ENCODE measurements at regions not wholly inside any gene's neighbourhood (a gene's known extent, or its start where the extent isn't known, plus 50 kb on each side); places are given as distances from the start of the nearest gene placed in this dataset.
A peak's percentile ranks its signal among the peaks of the same experiment; 100 is the strongest.

DNA sequence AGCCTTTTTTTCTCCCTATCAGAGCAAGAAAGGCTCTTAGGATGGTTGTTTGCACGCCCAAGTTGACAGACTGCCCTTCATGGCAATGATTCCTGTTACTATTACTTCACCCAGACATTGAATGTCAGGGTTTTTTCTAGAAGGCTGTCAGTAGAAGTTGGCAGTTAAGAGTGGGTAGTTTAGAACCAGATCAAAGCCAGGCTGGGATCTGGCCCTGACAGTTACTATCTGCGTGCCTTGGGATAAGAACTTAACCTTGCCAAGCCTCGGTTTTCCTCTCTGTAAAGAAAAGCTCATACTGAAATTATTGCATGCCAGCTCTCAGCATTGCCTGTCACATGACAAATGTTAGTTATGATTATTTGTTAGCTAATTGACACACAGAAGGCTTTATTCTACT, 58.7 kb upstream of the PPP2R5A start:
- no peak overlapping the region for H3K27ac ChIP-seq (ENCODE audit: insufficient read depth, low read length, poor library complexity, severe bottlenecking)
- H3K4me1 ChIP-seq (ENCODE audit: control insufficient read depth, insufficient read depth, low read length, poor library complexity, severe bottlenecking) = peaks cover 6% of the 10 kb centered on the region
- no peaks in the 10 kb centered on the region for H3K36me3 ChIP-seq (ENCODE audit: control insufficient read depth, insufficient read depth, low read length)
- H3K9me3 ChIP-seq (ENCODE audit: control insufficient read depth in 2 of 2, low read length in 2 of 2) = no peaks in the 10 kb centered on the region
- peaks cover 9 to 26% (median 10%) of the 10 kb centered on the region in 4 donors for H3K4me1 Mint-ChIP-seq
- no peaks in the 10 kb centered on the region for H3K9me3 Mint-ChIP-seq
- peak overlapping the region in 1 of 4 donors; percentile 15 for H3K4me3 Mint-ChIP-seq
- ATAC-seq (ENCODE audit: low read depth in 2 of 2) (no peak), DNase-seq (no peak)
- H3K27ac Mint-ChIP-seq = peak overlapping the region in 2 of 3 donors; percentile 8 to 76
- no peak overlapping the region for H3K4me3 ChIP-seq (ENCODE audit: low read depth, low read length)
- H3K27me3 ChIP-seq (ENCODE audit: control insufficient read depth, insufficient read depth, low read length) = peaks cover 4% of the 10 kb centered on the region
- H3K27me3 Mint-ChIP-seq = no peaks in the 10 kb centered on the region
- H3K36me3 Mint-ChIP-seq = no peaks in the 10 kb centered on the region

DNA sequence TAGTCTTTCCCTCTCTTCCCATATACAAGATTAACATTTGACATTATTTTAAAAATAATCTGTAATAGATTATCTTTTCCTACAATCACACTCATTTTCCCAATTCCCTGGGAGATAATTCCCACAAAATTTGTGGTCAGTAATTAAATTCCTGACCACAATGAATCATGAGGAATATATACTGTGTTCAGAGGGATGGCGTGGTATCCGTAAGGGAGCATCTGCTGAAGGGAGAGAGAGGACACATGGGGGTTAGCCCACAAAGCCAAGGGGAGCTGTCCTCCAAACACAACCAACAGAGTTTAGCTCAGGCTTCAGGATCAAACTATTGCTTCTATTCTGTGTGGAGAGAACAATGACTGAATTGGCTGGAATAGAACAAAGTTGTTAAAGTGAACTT, 57.1 kb upstream of the PPP2R5A start:
- no peaks in the 10 kb centered on the region for H3K9me3 Mint-ChIP-seq
- peaks cover 9 to 24% (median 10%) of the 10 kb centered on the region in 4 donors for H3K4me1 Mint-ChIP-seq
- peaks cover 4% of the 10 kb centered on the region for H3K27me3 Mint-ChIP-seq
- DNase-seq = no peak
- H3K36me3 Mint-ChIP-seq = no peaks in the 10 kb centered on the region
- Histone ChIP-seq H3K27ac (ENCODE audit: insufficient read depth, low read length, poor library complexity, severe bottlenecking) (no peak overlapping the region), H3K36me3 (ENCODE audit: control insufficient read depth, insufficient read depth, low read length) (no peaks in the 10 kb centered on the region), H3K4me1 (ENCODE audit: control insufficient read depth, insufficient read depth, low read length, poor library complexity, severe bottlenecking) (peaks cover 6% of the 10 kb centered on the region), H3K9me3 (ENCODE audit: control insufficient read depth in 2 of 2, low read length in 2 of 2) (no peaks in the 10 kb centered on the region), H3K4me3 (ENCODE audit: low read depth, low read length) (no peak overlapping the region), H3K27me3 (ENCODE audit: control insufficient read depth, insufficient read depth, low read length) (peaks cover 4% of the 10 kb centered on the region)
- no peak for ATAC-seq (ENCODE audit: low read depth in 2 of 2)
- H3K27ac Mint-ChIP-seq = no peak overlapping the region
- H3K4me3 Mint-ChIP-seq = no peak overlapping the region

DNA sequence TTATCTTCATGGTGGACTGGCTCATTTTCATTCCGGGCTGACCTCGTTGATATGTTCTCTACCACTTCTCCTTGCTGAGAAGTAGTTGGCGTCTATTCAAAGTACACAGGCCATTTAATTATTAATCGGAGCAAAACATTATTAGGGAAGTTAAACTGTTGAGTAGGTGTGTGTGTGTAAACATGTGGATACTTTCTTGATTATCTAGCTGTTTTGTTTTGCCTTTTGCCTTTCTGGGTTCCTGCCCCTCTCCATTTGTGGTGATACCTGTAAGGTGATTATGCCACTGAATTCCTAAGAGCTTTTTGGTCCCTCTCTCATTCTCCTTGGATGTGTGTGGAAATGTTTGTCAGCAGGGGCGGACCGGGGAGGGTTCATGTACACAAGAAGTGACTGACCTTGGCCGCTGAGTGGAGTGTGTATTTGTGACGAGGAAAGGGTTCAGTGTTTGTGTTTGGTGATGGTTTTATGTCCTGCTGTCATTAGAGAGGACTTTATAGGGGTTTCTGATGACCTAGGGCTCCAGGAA, 56.6 kb upstream of the PPP2R5A start:
- H3K27me3 Mint-ChIP-seq = peaks cover 9% of the 10 kb centered on the region

DNA sequence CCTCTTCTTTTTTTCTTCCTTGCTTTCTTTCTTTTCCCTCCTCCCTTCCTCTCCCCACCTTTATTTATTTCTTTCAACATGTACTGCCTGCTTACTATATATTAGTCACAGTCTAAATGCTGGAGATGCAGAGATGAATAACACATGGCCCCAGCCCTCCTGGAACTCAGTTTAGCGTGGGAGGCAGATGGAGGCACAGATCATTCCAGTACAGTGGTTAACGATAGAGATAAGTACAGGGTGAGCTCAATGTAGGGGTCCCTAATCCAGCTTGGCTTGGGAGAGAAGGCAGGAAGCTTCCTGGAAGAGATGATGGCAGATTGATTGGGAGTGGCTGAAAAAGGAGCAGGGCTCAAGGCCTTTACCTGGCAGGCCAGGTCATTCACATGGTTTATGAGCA, 55.6 kb upstream of the PPP2R5A start:
- Histone ChIP-seq H3K4me3 (ENCODE audit: low read depth, low read length) (no peak overlapping the region), H3K27ac (ENCODE audit: insufficient read depth, low read length, poor library complexity, severe bottlenecking) (no peak overlapping the region), H3K36me3 (ENCODE audit: control insufficient read depth, insufficient read depth, low read length) (no peaks in the 10 kb centered on the region), H3K27me3 (ENCODE audit: control insufficient read depth, insufficient read depth, low read length) (peaks cover 4% of the 10 kb centered on the region), H3K9me3 (ENCODE audit: control insufficient read depth in 2 of 2, low read length in 2 of 2) (no peaks in the 10 kb centered on the region), H3K4me1 (ENCODE audit: control insufficient read depth, insufficient read depth, low read length, poor library complexity, severe bottlenecking) (peaks cover 6% of the 10 kb centered on the region)
- H3K27me3 Mint-ChIP-seq = peaks cover 10% of the 10 kb centered on the region
- DNase-seq = no peak
- H3K4me1 Mint-ChIP-seq = peaks cover 9 to 18% (median 12%) of the 10 kb centered on the region in 4 donors
- H3K4me3 Mint-ChIP-seq = no peak overlapping the region
- H3K9me3 Mint-ChIP-seq = no peaks in the 10 kb centered on the region
- H3K27ac Mint-ChIP-seq = no peak overlapping the region
- ATAC-seq (ENCODE audit: low read depth in 2 of 2) = no peak
- H3K36me3 Mint-ChIP-seq = no peaks in the 10 kb centered on the region

More for the DNA sequence above, 56.6 kb upstream of the PPP2R5A start:
- Histone ChIP-seq H3K4me1 (ENCODE audit: control insufficient read depth, insufficient read depth, low read length, poor library complexity, severe bottlenecking) (peaks cover 6% of the 10 kb centered on the region), H3K27ac (ENCODE audit: insufficient read depth, low read length, poor library complexity, severe bottlenecking) (no peak overlapping the region), H3K4me3 (ENCODE audit: low read depth, low read length) (no peak overlapping the region), H3K27me3 (ENCODE audit: control insufficient read depth, insufficient read depth, low read length) (peaks cover 4% of the 10 kb centered on the region), H3K9me3 (ENCODE audit: control insufficient read depth in 2 of 2, low read length in 2 of 2) (no peaks in the 10 kb centered on the region), H3K36me3 (ENCODE audit: control insufficient read depth, insufficient read depth, low read length) (no peaks in the 10 kb centered on the region)
- Mint-ChIP-seq H3K9me3 (no peaks in the 10 kb centered on the region), H3K4me3 (no peak overlapping the region), H3K36me3 (no peaks in the 10 kb centered on the region), H3K4me1 (peaks cover 9 to 24% (median 11%) of the 10 kb centered on the region in 4 donors), H3K27ac (no peak overlapping the region)
- DNase-seq = no peak
- no peak for ATAC-seq (ENCODE audit: low read depth in 2 of 2)

DNA sequence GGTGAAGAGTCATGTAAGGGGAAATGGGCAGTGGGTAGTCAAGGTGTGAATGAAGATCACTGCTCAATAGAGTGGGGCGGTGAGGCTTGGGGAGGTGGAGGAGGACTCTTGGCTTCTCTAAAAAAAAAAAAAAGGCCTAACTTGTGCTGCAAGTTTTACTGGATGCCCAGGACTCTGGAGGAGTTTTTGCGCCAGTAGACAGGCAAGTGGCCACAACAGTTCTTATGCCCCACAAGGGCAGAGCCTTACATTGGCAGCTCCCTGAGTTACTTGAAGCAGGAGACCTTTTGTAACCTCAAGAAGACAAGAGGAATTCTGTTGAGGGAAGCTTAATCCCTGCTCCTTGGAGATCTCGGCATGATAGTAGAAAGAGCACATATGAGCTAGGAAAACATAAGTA, 54.9 kb upstream of the PPP2R5A start:
- Mint-ChIP-seq H3K4me3 (no peak overlapping the region), H3K27me3 (peaks cover 10% of the 10 kb centered on the region), H3K27ac (peak overlapping the region in 1 of 3 donors; percentile 58), H3K9me3 (no peaks in the 10 kb centered on the region), H3K36me3 (no peaks in the 10 kb centered on the region), H3K4me1 (peaks cover 5 to 12% (median 11%) of the 10 kb centered on the region in 4 donors)
- Histone ChIP-seq H3K27ac (ENCODE audit: insufficient read depth, low read length, poor library complexity, severe bottlenecking) (no peak overlapping the region), H3K36me3 (ENCODE audit: control insufficient read depth, insufficient read depth, low read length) (no peaks in the 10 kb centered on the region), H3K4me3 (ENCODE audit: low read depth, low read length) (no peak overlapping the region), H3K4me1 (ENCODE audit: control insufficient read depth, insufficient read depth, low read length, poor library complexity, severe bottlenecking) (peaks cover 5% of the 10 kb centered on the region), H3K27me3 (ENCODE audit: control insufficient read depth, insufficient read depth, low read length) (peaks cover 4% of the 10 kb centered on the region), H3K9me3 (ENCODE audit: control insufficient read depth in 2 of 2, low read length in 2 of 2) (no peaks in the 10 kb centered on the region)
- ATAC-seq (ENCODE audit: low read depth in 2 of 2) (no peak), DNase-seq (no peak)

DNA sequence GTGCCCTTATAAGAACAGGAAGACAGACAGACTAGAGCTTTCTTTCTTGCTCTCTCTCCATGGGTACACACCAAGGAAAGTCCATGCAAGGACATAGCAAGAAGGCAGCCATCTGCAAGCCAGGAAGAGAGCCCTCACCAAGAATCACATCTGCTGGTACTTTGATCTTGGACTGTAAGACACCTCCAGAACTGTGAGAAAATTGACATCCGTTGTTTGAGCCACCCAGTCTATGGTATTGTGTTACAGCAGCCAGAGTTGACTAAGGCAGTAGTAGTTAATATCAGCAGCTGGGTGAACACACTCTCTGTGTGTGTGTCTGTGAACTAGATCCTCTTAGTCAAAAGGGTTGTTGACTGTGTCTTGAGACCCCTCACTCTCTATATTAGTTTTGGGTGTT, 53.8 kb upstream of the PPP2R5A start:
- H3K9me3 ChIP-seq (ENCODE audit: control insufficient read depth in 2 of 2, low read length in 2 of 2) = no peaks in the 10 kb centered on the region
- Mint-ChIP-seq H3K4me1 (peaks cover 0 to 6% (median 4%) of the 10 kb centered on the region in 4 donors), H3K9me3 (no peaks in the 10 kb centered on the region), H3K27me3 (peaks cover 10% of the 10 kb centered on the region), H3K27ac (no peak overlapping the region), H3K36me3 (no peaks in the 10 kb centered on the region), H3K4me3 (no peak overlapping the region)
- DNase-seq (no peak), ATAC-seq (ENCODE audit: low read depth in 2 of 2) (no peak)
- H3K27me3 ChIP-seq (ENCODE audit: control insufficient read depth, insufficient read depth, low read length) = peaks cover 4% of the 10 kb centered on the region
- no peak overlapping the region for H3K27ac ChIP-seq (ENCODE audit: insufficient read depth, low read length, poor library complexity, severe bottlenecking)
- no peaks in the 10 kb centered on the region for H3K36me3 ChIP-seq (ENCODE audit: control insufficient read depth, insufficient read depth, low read length)
- no peak overlapping the region for H3K4me3 ChIP-seq (ENCODE audit: low read depth, low read length)
- no peaks in the 10 kb centered on the region for H3K4me1 ChIP-seq (ENCODE audit: control insufficient read depth, insufficient read depth, low read length, poor library complexity, severe bottlenecking)

DNA sequence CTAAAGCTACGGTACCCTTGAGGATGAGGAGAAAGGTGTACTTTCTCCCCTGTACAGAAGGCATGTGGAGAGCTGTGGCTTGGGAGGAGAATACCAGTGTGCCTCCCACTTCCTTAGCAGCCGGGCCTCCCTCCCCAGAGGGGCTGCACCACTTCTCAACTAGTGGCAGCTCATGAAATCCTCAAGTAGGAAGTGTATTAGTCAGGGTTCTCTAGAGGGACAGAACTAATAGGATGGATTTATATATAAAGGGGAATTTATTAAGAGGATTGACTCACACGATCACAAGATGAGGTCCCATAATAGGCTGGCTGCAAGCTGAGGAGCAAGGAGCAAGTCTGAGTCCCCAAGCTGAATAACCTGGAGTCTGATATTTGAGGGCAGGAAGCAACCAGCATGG, 53.1 kb upstream of the PPP2R5A start:
- Mint-ChIP-seq H3K27me3 (peaks cover 10% of the 10 kb centered on the region), H3K4me3 (no peak overlapping the region), H3K4me1 (peaks cover 0 to 4% (median 2%) of the 10 kb centered on the region in 4 donors), H3K9me3 (no peaks in the 10 kb centered on the region), H3K36me3 (no peaks in the 10 kb centered on the region), H3K27ac (no peak overlapping the region)
- DNase-seq = no peak
- Histone ChIP-seq H3K4me1 (ENCODE audit: control insufficient read depth, insufficient read depth, low read length, poor library complexity, severe bottlenecking) (no peaks in the 10 kb centered on the region), H3K27me3 (ENCODE audit: control insufficient read depth, insufficient read depth, low read length) (peaks cover 4% of the 10 kb centered on the region), H3K36me3 (ENCODE audit: control insufficient read depth, insufficient read depth, low read length) (no peaks in the 10 kb centered on the region), H3K4me3 (ENCODE audit: low read depth, low read length) (no peak overlapping the region), H3K9me3 (ENCODE audit: control insufficient read depth in 2 of 2, low read length in 2 of 2) (no peaks in the 10 kb centered on the region), H3K27ac (ENCODE audit: insufficient read depth, low read length, poor library complexity, severe bottlenecking) (no peak overlapping the region)
- ATAC-seq (ENCODE audit: low read depth in 2 of 2) = no peak

DNA sequence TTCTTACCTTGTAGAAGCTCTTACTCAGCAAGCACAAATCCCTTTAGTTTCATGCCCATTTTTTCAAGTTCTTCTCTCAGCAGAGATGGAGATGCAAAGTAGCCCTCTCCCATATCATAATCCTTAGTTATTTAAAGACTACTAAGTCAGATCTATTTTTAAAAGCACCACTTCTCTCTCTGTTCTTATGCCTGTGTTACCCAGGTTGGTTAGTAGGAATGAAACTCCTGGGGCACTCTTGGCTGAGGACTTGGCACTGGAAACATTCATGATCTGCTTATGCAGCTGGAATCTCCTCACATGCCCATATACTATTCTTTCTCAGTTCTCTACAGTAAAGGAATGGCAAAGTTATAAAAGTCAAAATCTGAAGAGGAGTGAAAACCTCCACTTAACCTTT, 51.9 kb upstream of the PPP2R5A start:
- no peaks in the 10 kb centered on the region for H3K36me3 Mint-ChIP-seq
- Histone ChIP-seq H3K4me1 (ENCODE audit: control insufficient read depth, insufficient read depth, low read length, poor library complexity, severe bottlenecking) (no peaks in the 10 kb centered on the region), H3K27ac (ENCODE audit: insufficient read depth, low read length, poor library complexity, severe bottlenecking) (no peak overlapping the region), H3K36me3 (ENCODE audit: control insufficient read depth, insufficient read depth, low read length) (no peaks in the 10 kb centered on the region), H3K27me3 (ENCODE audit: control insufficient read depth, insufficient read depth, low read length) (peaks cover 2% of the 10 kb centered on the region), H3K9me3 (ENCODE audit: control insufficient read depth in 2 of 2, low read length in 2 of 2) (no peaks in the 10 kb centered on the region), H3K4me3 (ENCODE audit: low read depth, low read length) (no peak overlapping the region)
- no peak overlapping the region for H3K27ac Mint-ChIP-seq
- peaks cover 10% of the 10 kb centered on the region for H3K27me3 Mint-ChIP-seq
- ATAC-seq (ENCODE audit: low read depth in 2 of 2) = no peak
- H3K4me3 Mint-ChIP-seq = no peak overlapping the region
- no peak for DNase-seq
- H3K4me1 Mint-ChIP-seq = peaks cover 0 to 4% (median 2%) of the 10 kb centered on the region in 4 donors
- no peaks in the 10 kb centered on the region for H3K9me3 Mint-ChIP-seq
